ENCODE measurements at regions not wholly inside any gene's neighbourhood (a gene's known extent, or its start where the extent isn't known, plus 50 kb on each side); places are given as distances from the start of the nearest gene placed in this dataset.

- no peak for DNase-seq (ENCODE audit: low read depth in 2 of 2)
- Histone ChIP-seq H3K27me3 (ENCODE audit: control insufficient read depth, insufficient read depth, low read length) (no peaks in the 10 kb centered on the region), H3K9me3 (ENCODE audit: control insufficient read depth, insufficient read depth, low read depth, low read length) (no peaks in the 10 kb centered on the region), H3K4me3 (replicated peaks in 1 of 4; ENCODE audit: control extremely low read depth in 1 of 4, insufficient read depth in 1 of 4, low read depth in 3 of 4, low read length in 4 of 4) (no peak overlapping the region), H3K4me2 (ENCODE audit: extremely low read depth, insufficient read depth, low read length) (no peak overlapping the region), H3K9ac (ENCODE audit: insufficient read depth, low read length) (no peak overlapping the region), H2AFZ (ENCODE audit: low read length) (no peak overlapping the region), H3K27ac (ENCODE audit: insufficient read depth, low read length) (no peak overlapping the region), H3K4me1 (ENCODE audit: control insufficient read depth, extremely low read depth, insufficient read depth, low read length) (no peaks in the 10 kb centered on the region), H4K20me1 (ENCODE audit: control insufficient read depth, extremely low read depth, insufficient read depth, low read length) (no peaks in the 10 kb centered on the region), H3K79me2 (ENCODE audit: control insufficient read depth, insufficient read depth, low read length) (no peaks in the 10 kb centered on the region), H3K36me3 (ENCODE audit: control insufficient read depth, insufficient read depth, low read length) (no peaks in the 10 kb centered on the region)
- TF ChIP-seq CTCF (conservative IDR thresholded peaks at IDR 0.05 in 1 of 2, IDR thresholded peaks at IDR 0.05 in 1 of 2; ENCODE audit: low read depth in 1 of 2, low read length in 2 of 2): no peak
- TF ChIP-seq EZH2 (IDR thresholded peaks at IDR 0.05; ENCODE audit: low read length, missing control alignments): no peak
These were observed 147.4 kb downstream of the TMEM132E start for GRCh38 chr17:34726536-34727384.

- no peaks in the 10 kb centered on the region for H3K4me1 ChIP-seq (ENCODE audit: control insufficient read depth, extremely low read depth, insufficient read depth, low read length)
- no peaks in the 10 kb centered on the region for H3K79me2 ChIP-seq (ENCODE audit: control insufficient read depth, insufficient read depth, low read length)
- no peak overlapping the region for H3K27ac ChIP-seq (ENCODE audit: insufficient read depth, low read length)
- H3K9ac ChIP-seq (ENCODE audit: insufficient read depth, low read length): no peak overlapping the region
- H3K27me3 ChIP-seq (ENCODE audit: control insufficient read depth, insufficient read depth, low read length): no peaks in the 10 kb centered on the region
- no peaks in the 10 kb centered on the region for H3K9me3 ChIP-seq (ENCODE audit: control insufficient read depth, insufficient read depth, low read depth, low read length)
- TF ChIP-seq CTCF (conservative IDR thresholded peaks at IDR 0.05 in 1 of 2, IDR thresholded peaks at IDR 0.05 in 1 of 2; ENCODE audit: low read depth in 1 of 2, low read length in 2 of 2) (no peak), EZH2 (IDR thresholded peaks at IDR 0.05; ENCODE audit: low read length, missing control alignments) (no peak)
- no peak for DNase-seq (ENCODE audit: low read depth in 2 of 2)
- no peak overlapping the region for H2AFZ ChIP-seq (ENCODE audit: low read length)
- no peak overlapping the region for H3K4me2 ChIP-seq (ENCODE audit: extremely low read depth, insufficient read depth, low read length)
- no peaks in the 10 kb centered on the region for H4K20me1 ChIP-seq (ENCODE audit: control insufficient read depth, extremely low read depth, insufficient read depth, low read length)
- H3K4me3 ChIP-seq (replicated peaks in 1 of 4; ENCODE audit: control extremely low read depth in 1 of 4, insufficient read depth in 1 of 4, low read depth in 3 of 4, low read length in 4 of 4): no peak overlapping the region
- H3K36me3 ChIP-seq (ENCODE audit: control insufficient read depth, insufficient read depth, low read length): no peaks in the 10 kb centered on the region
These were observed 146.3 kb downstream of the TMEM132E start for GRCh38 chr17:34725725-34726124.

- Histone ChIP-seq H3K79me2 (ENCODE audit: control insufficient read depth, insufficient read depth, low read length) (no peaks in the 10 kb centered on the region), H3K4me1 (ENCODE audit: control insufficient read depth, extremely low read depth, insufficient read depth, low read length) (no peaks in the 10 kb centered on the region), H3K27me3 (ENCODE audit: control insufficient read depth, insufficient read depth, low read length) (no peaks in the 10 kb centered on the region), H3K4me2 (ENCODE audit: extremely low read depth, insufficient read depth, low read length) (no peak overlapping the region), H2AFZ (ENCODE audit: low read length) (no peak overlapping the region), H4K20me1 (ENCODE audit: control insufficient read depth, extremely low read depth, insufficient read depth, low read length) (no peaks in the 10 kb centered on the region), H3K36me3 (ENCODE audit: control insufficient read depth, insufficient read depth, low read length) (no peaks in the 10 kb centered on the region), H3K4me3 (replicated peaks in 1 of 4; ENCODE audit: control extremely low read depth in 1 of 4, insufficient read depth in 1 of 4, low read depth in 3 of 4, low read length in 4 of 4) (no peak overlapping the region), H3K9ac (ENCODE audit: insufficient read depth, low read length) (no peak overlapping the region), H3K9me3 (ENCODE audit: control insufficient read depth, insufficient read depth, low read depth, low read length) (no peaks in the 10 kb centered on the region), H3K27ac (ENCODE audit: insufficient read depth, low read length) (no peak overlapping the region)
- no peak for DNase-seq (ENCODE audit: low read depth in 2 of 2)
- TF ChIP-seq CTCF (conservative IDR thresholded peaks at IDR 0.05 in 1 of 2, IDR thresholded peaks at IDR 0.05 in 1 of 2; ENCODE audit: low read depth in 1 of 2, low read length in 2 of 2) (no peak), EZH2 (IDR thresholded peaks at IDR 0.05; ENCODE audit: low read length, missing control alignments) (no peak)
These were observed 145.6 kb downstream of the TMEM132E start for GRCh38 chr17:34725008-34725407.

All from fibroblast of lung (primary cell).